WTC11 (cell line): ENCODE measurements at regions not wholly inside any gene's neighbourhood (a gene's known extent, or its start where the extent isn't known, plus 50 kb on each side); places are given as distances from the start of the nearest gene placed in this dataset.

Experiments
- ATAC-seq: fragments of 200-7000 bp; cut with Tn5 transposase; 2 replicates; pipeline ENCODE4 v1.10.0; 2021; ENCODE audit warnings: mild to moderate bottlenecking, moderate library complexity
- CTCF ChIA-PET: fragments of 300-600 bp; sonication (Branson Sonifier 250); formaldehyde crosslinking; loops from one replicate; lab custom pipeline; 2021; ENCODE audit warnings: antibody characterized with exemption; lab: Charles Lee
- POLR2A ChIA-PET: fragments of 350-600 bp; sonication (Branson Sonifier 250); formaldehyde crosslinking; loops from one replicate; lab custom pipeline; 2021; ENCODE audit warnings: antibody characterized with exemption; lab: Charles Lee
- DNase-seq: peaks from one replicate; pipeline ENCODE4 v3.0.0; 2021; ENCODE audit warnings: low spot score
- H3K27ac Mint-ChIP-seq: 2 replicates; pipeline ENCODE4 v1.8.0; 2021; ENCODE audit warnings: mixed read lengths
- H3K27me3 Mint-ChIP-seq: 2 replicates; pipeline ENCODE4 v1.8.0; 2021; ENCODE audit warnings: low read depth, mild to moderate bottlenecking, moderate library complexity, mixed read lengths
- H3K36me3 Mint-ChIP-seq: 2 replicates; pipeline ENCODE4 v1.8.0; 2021; ENCODE audit warnings: mixed read lengths
- H3K4me1 Mint-ChIP-seq: 2 replicates; pipeline ENCODE4 v1.8.0; 2022; ENCODE audit warnings: mixed read lengths
- H3K4me3 Mint-ChIP-seq: 2 replicates; pipeline ENCODE4 v1.8.0; 2021; ENCODE audit warnings: mild to moderate bottlenecking, moderate library complexity, mixed read lengths
- H3K9me3 Mint-ChIP-seq: 2 replicates; pipeline ENCODE4 v1.8.0; 2021; ENCODE audit warnings: mixed read lengths
- ATF6 ChIP-seq: sonication (generic); formaldehyde crosslinking; IDR thresholded peaks from 2 replicates; pipeline ENCODE4 v1.8.1; 2023; ENCODE audit warnings: mild to moderate bottlenecking, missing genetic modification reagents
- CREB1 ChIP-seq: sonication (generic); formaldehyde crosslinking; IDR thresholded peaks from 2 replicates; pipeline ENCODE4 v1.8.0; 2023; ENCODE audit warnings: mild to moderate bottlenecking, missing genetic modification reagents
- CTCF ChIP-seq: fragments of 200-600 bp; IDR thresholded peaks from 2 replicates; pipeline ENCODE4 v1.8.0; 2022; ENCODE audit warnings: antibody characterized with exemption
- E2F1 ChIP-seq: sonication (generic); formaldehyde crosslinking; IDR thresholded peaks from 2 replicates; pipeline ENCODE4 v1.8.0; 2022; ENCODE audit warnings: mild to moderate bottlenecking, missing genetic modification reagents
- ESRRA ChIP-seq: sonication (generic); formaldehyde crosslinking; IDR thresholded peaks from 2 replicates; pipeline ENCODE4 v1.8.1; 2022; ENCODE audit warnings: mild to moderate bottlenecking, missing genetic modification reagents, borderline replicate concordance
- FOXP1 ChIP-seq: sonication (generic); formaldehyde crosslinking; IDR thresholded peaks from 2 replicates; pipeline ENCODE4 v1.8.0; 2022; ENCODE audit warnings: missing genetic modification reagents, mild to moderate bottlenecking, moderate library complexity, borderline replicate concordance
- GABPB1 ChIP-seq: sonication (generic); formaldehyde crosslinking; IDR thresholded peaks from 2 replicates; pipeline ENCODE4 v1.8.1; 2023; ENCODE audit warnings: mild to moderate bottlenecking, missing genetic modification reagents
- HMGA2 ChIP-seq: fragments of 250-450 bp; sonication (Bioruptor Pico); IDR thresholded peaks from 2 replicates; pipeline ENCODE4 v1.4.0; 2021; ENCODE audit warnings: mild to moderate bottlenecking, moderate library complexity
- IRF1 ChIP-seq: sonication (generic); formaldehyde crosslinking; IDR thresholded peaks from 2 replicates; pipeline ENCODE4 v1.8.0; 2023; ENCODE audit warnings: missing genetic modification reagents
- NFATC4 ChIP-seq: fragments of 250-450 bp; sonication (Bioruptor Pico); IDR thresholded peaks from 2 replicates; pipeline ENCODE4 v1.9.0; 2021; ENCODE audit warnings: mild to moderate bottlenecking
- NFYB ChIP-seq: sonication (generic); formaldehyde crosslinking; conservative IDR thresholded peaks from 2 replicates; pipeline ENCODE4 v1.8.0; 2022; ENCODE audit warnings: low read depth, missing genetic modification reagents
- TCF7 ChIP-seq: sonication (generic); formaldehyde crosslinking; IDR thresholded peaks from 2 replicates; pipeline ENCODE4 v1.8.0; 2022; ENCODE audit warnings: mild to moderate bottlenecking, low read depth, missing genetic modification reagents, moderate library complexity
- TEAD1 ChIP-seq: sonication (generic); formaldehyde crosslinking; IDR thresholded peaks from 2 replicates; pipeline ENCODE4 v1.8.0; 2022; ENCODE audit warnings: mild to moderate bottlenecking, missing genetic modification reagents
- TP53 ChIP-seq: sonication (generic); formaldehyde crosslinking; IDR thresholded peaks from 2 replicates; pipeline ENCODE4 v1.8.1; 2023; ENCODE audit warnings: mild to moderate bottlenecking, missing genetic modification reagents
- USF2 ChIP-seq: sonication (generic); formaldehyde crosslinking; IDR thresholded peaks from 2 replicates; pipeline ENCODE4 v1.8.1; 2023; ENCODE audit warnings: mild to moderate bottlenecking, missing genetic modification reagents, moderate library complexity
- ZMAT4 ChIP-seq: fragments of 250-450 bp; sonication (Bioruptor Pico); IDR thresholded peaks from 2 replicates; pipeline ENCODE4 v1.9.0; 2021; ENCODE audit warnings: mild to moderate bottlenecking
- ZNF423 ChIP-seq: fragments of 250-450 bp; sonication (Bioruptor Pico); IDR thresholded peaks from 2 replicates; pipeline ENCODE4 v2.1.2; 2022; ENCODE audit warnings: mild to moderate bottlenecking, moderate library complexity
- ZNF425 ChIP-seq: fragments of 250-450 bp; sonication (Bioruptor Pico); conservative IDR thresholded peaks from 2 replicates; pipeline ENCODE4 v1.9.0; 2021; ENCODE audit warnings: mild to moderate bottlenecking
- ZNF532 ChIP-seq: fragments of 250-450 bp; sonication (Bioruptor Pico); IDR thresholded peaks from 2 replicates; pipeline ENCODE4 v1.9.0; 2021; ENCODE audit warnings: mild to moderate bottlenecking, borderline replicate concordance
- ZSCAN18 ChIP-seq: fragments of 250-450 bp; sonication (Bioruptor Pico); IDR thresholded peaks from 2 replicates; pipeline ENCODE4 v2.1.2; 2022; ENCODE audit warnings: mild to moderate bottlenecking, moderate library complexity

GRCh38 chr1:106921186-106921585 lies 135.3 kb upstream of the PRMT6 start:
- DNase-seq (no peak), ATAC-seq (no peak)
- Mint-ChIP-seq H3K9me3 (no peaks in the 10 kb centered on the region), H3K4me3 (no peak overlapping the region), H3K27ac (peak overlapping the region; percentile 45; the same call in 1 of the 2 replicates), H3K27me3 (no peaks in the 10 kb centered on the region), H3K4me1 (peaks cover 7% of the 10 kb centered on the region), H3K36me3 (no peaks in the 10 kb centered on the region)
- no peak for TF ChIP-seq ZMAT4
- no peak for TF ChIP-seq ATF6 (CRISPR knock-in tag)
- no peak for TF ChIP-seq ZSCAN18 (CRISPR knock-in tag)
- no peak for TF ChIP-seq FOXP1 (CRISPR knock-in tag)
- ChIA-PET POLR2A (no interaction called here), CTCF (no interaction called here)

- H3K4me3 Mint-ChIP-seq = no peak overlapping the region
- ChIA-PET CTCF (no interaction called here), POLR2A (no interaction called here)
- H3K27me3 Mint-ChIP-seq = no peaks in the 10 kb centered on the region
- H3K36me3 Mint-ChIP-seq = no peaks in the 10 kb centered on the region
- peak; percentile 99 for ATAC-seq
- H3K27ac Mint-ChIP-seq = peak overlapping the region; percentile 47; the same call in 1 of the 2 replicates
- no peaks in the 10 kb centered on the region for H3K9me3 Mint-ChIP-seq
- DNase-seq = peak; percentile 17
- H3K4me1 Mint-ChIP-seq = peaks cover 7% of the 10 kb centered on the region
- TF ChIP-seq ESRRA (CRISPR knock-in tag) (no peak), ZNF423 (CRISPR knock-in tag) (no peak), GABPB1 (CRISPR knock-in tag) (no peak), CTCF (no peak), TCF7 (CRISPR knock-in tag) (no peak), ZNF532 (CRISPR knock-in tag) (no peak), NFYB (no peak), CREB1 (CRISPR knock-in tag) (no peak), TEAD1 (CRISPR knock-in tag) (no peak), ZNF425 (CRISPR knock-in tag) (no peak), HMGA2 (CRISPR knock-in tag) (no peak), IRF1 (no peak), TP53 (no peak), USF2 (CRISPR knock-in tag) (no peak), NFATC4 (no peak), E2F1 (CRISPR knock-in tag) (no peak)
These were observed 132.1 kb upstream of the PRMT6 start for GRCh38 chr1:106924360-106924759.
